ENCODE measurements at regions not wholly inside any gene's neighbourhood (a gene's known extent, or its start where the extent isn't known, plus 50 kb on each side); places are given as distances from the start of the nearest gene placed in this dataset.

GRCh38 chr15:69505956-69506556, 53.4 kb downstream of the RPLP1 start:
- no peak for DNase-seq (ENCODE audit: low read depth in 4 of 4, low spot score in 3 of 4)

- no peak for DNase-seq (ENCODE audit: low read depth in 4 of 4, low spot score in 3 of 4)
Measured at GRCh38 chr15:69508659-69509058, 56.0 kb downstream of the RPLP1 start.

GRCh38 chr15:69509131-69509530, 56.5 kb downstream of the RPLP1 start:
- no peak for DNase-seq (ENCODE audit: low read depth in 4 of 4, low spot score in 3 of 4)

GRCh38 chr15:69510556-69510955, 57.9 kb downstream of the RPLP1 start:
- no peak for DNase-seq (ENCODE audit: low read depth in 4 of 4, low spot score in 3 of 4)

- DNase-seq (ENCODE audit: low read depth in 4 of 4, low spot score in 3 of 4): no peak
Measured at GRCh38 chr15:69511015-69511414, 58.4 kb downstream of the RPLP1 start.

GRCh38 chr15:69511716-69512340, 59.2 kb downstream of the RPLP1 start:
- no peak for DNase-seq (ENCODE audit: low read depth in 4 of 4, low spot score in 3 of 4)

- DNase-seq (ENCODE audit: low read depth in 4 of 4, low spot score in 3 of 4): no peak
Measured at GRCh38 chr15:69513450-69513960, 60.9 kb downstream of the RPLP1 start.

GRCh38 chr15:69513986-69514385, 61.4 kb downstream of the RPLP1 start:
- DNase-seq (ENCODE audit: low read depth in 4 of 4, low spot score in 3 of 4): no peak

GRCh38 chr15:69515508-69515907, 62.9 kb downstream of the RPLP1 start:
- DNase-seq (ENCODE audit: low read depth in 4 of 4, low spot score in 3 of 4): no peak

- no peak for DNase-seq (ENCODE audit: low read depth in 4 of 4, low spot score in 3 of 4)
Measured at GRCh38 chr15:69515926-69516325, 63.3 kb downstream of the RPLP1 start.

GRCh38 chr15:69517052-69517451, 64.4 kb downstream of the RPLP1 start:
- DNase-seq (ENCODE audit: low read depth in 4 of 4, low spot score in 3 of 4): no peak

- no peak for DNase-seq (ENCODE audit: low read depth in 4 of 4, low spot score in 3 of 4)
Measured at GRCh38 chr15:69518806-69519205, 66.2 kb downstream of the RPLP1 start.

- DNase-seq (ENCODE audit: low read depth in 4 of 4, low spot score in 3 of 4): no peak
Measured at GRCh38 chr15:69520067-69520466, 67.4 kb downstream of the RPLP1 start.

- DNase-seq (ENCODE audit: low read depth in 4 of 4, low spot score in 3 of 4): no peak
Measured at GRCh38 chr15:69522361-69522760, 69.7 kb downstream of the RPLP1 start.

GRCh38 chr15:69523010-69524001, 70.7 kb downstream of the RPLP1 start:
- DNase-seq (ENCODE audit: low read depth in 4 of 4, low spot score in 3 of 4): peak in 2 of 4 donors; percentile 69 to 74

GRCh38 chr15:69524296-69524695, 71.7 kb downstream of the RPLP1 start:
- DNase-seq (ENCODE audit: low read depth in 4 of 4, low spot score in 3 of 4): no peak

- no peak for DNase-seq (ENCODE audit: low read depth in 4 of 4, low spot score in 3 of 4)
Measured at GRCh38 chr15:69524814-69525213, 72.2 kb downstream of the RPLP1 start.

- no peak for DNase-seq (ENCODE audit: low read depth in 4 of 4, low spot score in 3 of 4)
Measured at GRCh38 chr15:69525543-69525942, 72.9 kb downstream of the RPLP1 start.

GRCh38 chr15:69526081-69527061, 73.8 kb downstream of the RPLP1 start:
- DNase-seq (ENCODE audit: low read depth in 4 of 4, low spot score in 3 of 4): no peak

GRCh38 chr15:69529141-69529540, 76.5 kb downstream of the RPLP1 start:
- DNase-seq (ENCODE audit: low read depth in 4 of 4, low spot score in 3 of 4): no peak

Measured in left renal pelvis (tissue), 4 donors.